WTC11 (cell line): ENCODE measurements at regions not wholly inside any gene's neighbourhood (a gene's known extent, or its start where the extent isn't known, plus 50 kb on each side); places are given as distances from the start of the nearest gene placed in this dataset.

ENCODE experiments used
- ATAC-seq: fragments of 200-7000 bp; cut with Tn5 transposase; 2 replicates; pipeline ENCODE4 v1.10.0; 2021; ENCODE audit warnings: mild to moderate bottlenecking, moderate library complexity
- CTCF ChIA-PET: fragments of 300-600 bp; sonication (Branson Sonifier 250); formaldehyde crosslinking; loops from one replicate; lab custom pipeline; 2021; ENCODE audit warnings: antibody characterized with exemption; lab: Charles Lee
- POLR2A ChIA-PET: fragments of 350-600 bp; sonication (Branson Sonifier 250); formaldehyde crosslinking; loops from one replicate; lab custom pipeline; 2021; ENCODE audit warnings: antibody characterized with exemption; lab: Charles Lee
- DNase-seq: peaks from one replicate; pipeline ENCODE4 v3.0.0; 2021; ENCODE audit warnings: low spot score
- H3K27ac Mint-ChIP-seq: 2 replicates; pipeline ENCODE4 v1.8.0; 2021; ENCODE audit warnings: mixed read lengths
- H3K27me3 Mint-ChIP-seq: 2 replicates; pipeline ENCODE4 v1.8.0; 2021; ENCODE audit warnings: low read depth, mild to moderate bottlenecking, moderate library complexity, mixed read lengths
- H3K36me3 Mint-ChIP-seq: 2 replicates; pipeline ENCODE4 v1.8.0; 2021; ENCODE audit warnings: mixed read lengths
- H3K4me1 Mint-ChIP-seq: 2 replicates; pipeline ENCODE4 v1.8.0; 2022; ENCODE audit warnings: mixed read lengths
- H3K4me3 Mint-ChIP-seq: 2 replicates; pipeline ENCODE4 v1.8.0; 2021; ENCODE audit warnings: mild to moderate bottlenecking, moderate library complexity, mixed read lengths
- H3K9me3 Mint-ChIP-seq: 2 replicates; pipeline ENCODE4 v1.8.0; 2021; ENCODE audit warnings: mixed read lengths
- ARID4B ChIP-seq: sonication (generic); formaldehyde crosslinking; IDR thresholded peaks from 2 replicates; pipeline ENCODE4 v1.8.0; 2023; ENCODE audit warnings: missing genetic modification reagents, mild to moderate bottlenecking, borderline replicate concordance
- CBFB ChIP-seq: sonication (generic); formaldehyde crosslinking; IDR thresholded peaks from 2 replicates; pipeline ENCODE4 v1.8.1; 2022; ENCODE audit warnings: mild to moderate bottlenecking, low read depth, missing genetic modification reagents
- E2F4 ChIP-seq: sonication (generic); formaldehyde crosslinking; IDR thresholded peaks from 2 replicates; pipeline ENCODE4 v1.8.1; 2022; ENCODE audit warnings: low read depth, mild to moderate bottlenecking, moderate library complexity, missing genetic modification reagents, borderline replicate concordance
- GABPB1 ChIP-seq: sonication (generic); formaldehyde crosslinking; IDR thresholded peaks from 2 replicates; pipeline ENCODE4 v1.8.1; 2023; ENCODE audit warnings: mild to moderate bottlenecking, missing genetic modification reagents
- HMGA2 ChIP-seq: fragments of 250-450 bp; sonication (Bioruptor Pico); IDR thresholded peaks from 2 replicates; pipeline ENCODE4 v1.4.0; 2021; ENCODE audit warnings: mild to moderate bottlenecking, moderate library complexity
- KAT7 ChIP-seq: sonication (generic); formaldehyde crosslinking; IDR thresholded peaks from 2 replicates; pipeline ENCODE4 v1.8.1; 2023; ENCODE audit warnings: missing genetic modification reagents, mild to moderate bottlenecking, borderline replicate concordance
- MXD4 ChIP-seq: fragments of 250-450 bp; sonication (Bioruptor Pico); IDR thresholded peaks from 2 replicates; pipeline ENCODE4 v1.8.0; 2021; ENCODE audit warnings: mild to moderate bottlenecking, moderate library complexity, borderline replicate concordance
- RELA ChIP-seq: sonication (generic); formaldehyde crosslinking; IDR thresholded peaks from 2 replicates; pipeline ENCODE4 v1.8.1; 2022; ENCODE audit warnings: missing genetic modification reagents, mild to moderate bottlenecking, borderline replicate concordance
- RORB ChIP-seq: fragments of 250-450 bp; sonication (Bioruptor Pico); IDR thresholded peaks from 2 replicates; pipeline ENCODE4 v1.9.0; 2021; ENCODE audit warnings: mild to moderate bottlenecking
- SMAD3 ChIP-seq: sonication (generic); formaldehyde crosslinking; IDR thresholded peaks from 2 replicates; pipeline ENCODE4 v1.8.0; 2022; ENCODE audit warnings: missing genetic modification reagents, mild to moderate bottlenecking, borderline replicate concordance
- TCF7 ChIP-seq: sonication (generic); formaldehyde crosslinking; IDR thresholded peaks from 2 replicates; pipeline ENCODE4 v1.8.0; 2022; ENCODE audit warnings: mild to moderate bottlenecking, low read depth, missing genetic modification reagents, moderate library complexity
- TEAD1 ChIP-seq: sonication (generic); formaldehyde crosslinking; IDR thresholded peaks from 2 replicates; pipeline ENCODE4 v1.8.0; 2022; ENCODE audit warnings: mild to moderate bottlenecking, missing genetic modification reagents
- TP53 ChIP-seq: sonication (generic); formaldehyde crosslinking; IDR thresholded peaks from 2 replicates; pipeline ENCODE4 v1.8.1; 2023; ENCODE audit warnings: mild to moderate bottlenecking, missing genetic modification reagents
- ZNF121 ChIP-seq: sonication (generic); formaldehyde crosslinking; IDR thresholded peaks from 2 replicates; pipeline ENCODE4 v1.8.0; 2023; ENCODE audit warnings: missing genetic modification reagents
- ZNF219 ChIP-seq: sonication (generic); formaldehyde crosslinking; IDR thresholded peaks from 2 replicates; pipeline ENCODE4 v1.8.0; 2023; ENCODE audit warnings: missing genetic modification reagents, mild to moderate bottlenecking, borderline replicate concordance
- ZNF532 ChIP-seq: fragments of 250-450 bp; sonication (Bioruptor Pico); IDR thresholded peaks from 2 replicates; pipeline ENCODE4 v1.9.0; 2021; ENCODE audit warnings: mild to moderate bottlenecking, borderline replicate concordance
- ZNF671 ChIP-seq: fragments of 250-450 bp; sonication (Bioruptor Pico); IDR thresholded peaks from 2 replicates; pipeline ENCODE4 v1.8.0; 2021; ENCODE audit warnings: mild to moderate bottlenecking

- Mint-ChIP-seq H3K4me3 (no peak overlapping the region), H3K27me3 (no peaks in the 10 kb centered on the region), H3K4me1 (peaks cover 7% of the 10 kb centered on the region), H3K27ac (no peak overlapping the region), H3K36me3 (no peaks in the 10 kb centered on the region), H3K9me3 (no peaks in the 10 kb centered on the region)
- ChIA-PET POLR2A (no interaction called here), CTCF (no interaction called here)
- ATAC-seq (no peak), DNase-seq (no peak)
- no peak for TF ChIP-seq ZNF219 (CRISPR knock-in tag)
- TF ChIP-seq MXD4 (CRISPR knock-in tag), result no peak
Measured at GRCh38 chr10:56975513-56975912, 614.5 kb upstream of the ZWINT start.

- POLR2A ChIA-PET, result no interaction called here
- Mint-ChIP-seq H3K4me3 (no peak overlapping the region), H3K4me1 (peaks cover 7% of the 10 kb centered on the region), H3K36me3 (no peaks in the 10 kb centered on the region), H3K27me3 (no peaks in the 10 kb centered on the region), H3K27ac (no peak overlapping the region), H3K9me3 (no peaks in the 10 kb centered on the region)
- TF ChIP-seq KAT7 (CRISPR knock-in tag), result no peak
- TF ChIP-seq TP53 (CRISPR knock-in tag), result no peak
- no peak for TF ChIP-seq RORB (CRISPR knock-in tag)
- no peak for TF ChIP-seq E2F4
- no peak for TF ChIP-seq ZNF532 (CRISPR knock-in tag)
- TF ChIP-seq GABPB1 (CRISPR knock-in tag), result no peak
- TF ChIP-seq ZNF121 (CRISPR knock-in tag), result no peak
- TF ChIP-seq TCF7 (CRISPR knock-in tag), result no peak
- no peak for TF ChIP-seq MXD4 (CRISPR knock-in tag)
- no peak for TF ChIP-seq TEAD1 (CRISPR knock-in tag)
- no peak for TF ChIP-seq SMAD3 (CRISPR knock-in tag)
- no peak for TF ChIP-seq ARID4B (CRISPR knock-in tag)
- no peak for TF ChIP-seq ZNF671 (CRISPR knock-in tag)
- TF ChIP-seq CBFB (CRISPR knock-in tag), result no peak
- no peak for TF ChIP-seq HMGA2 (CRISPR knock-in tag)
- no peak for TF ChIP-seq RELA (CRISPR knock-in tag)
- ATAC-seq (no peak), DNase-seq (no peak)
- CTCF ChIA-PET, result no interaction called here
Measured at GRCh38 chr10:56973766-56974165, 612.7 kb upstream of the ZWINT start.
